ENCODE measurements at regions not wholly inside any gene's neighbourhood (a gene's known extent, or its start where the extent isn't known, plus 50 kb on each side); places are given as distances from the start of the nearest gene placed in this dataset.

- TF ChIP-seq, protein P1, sequence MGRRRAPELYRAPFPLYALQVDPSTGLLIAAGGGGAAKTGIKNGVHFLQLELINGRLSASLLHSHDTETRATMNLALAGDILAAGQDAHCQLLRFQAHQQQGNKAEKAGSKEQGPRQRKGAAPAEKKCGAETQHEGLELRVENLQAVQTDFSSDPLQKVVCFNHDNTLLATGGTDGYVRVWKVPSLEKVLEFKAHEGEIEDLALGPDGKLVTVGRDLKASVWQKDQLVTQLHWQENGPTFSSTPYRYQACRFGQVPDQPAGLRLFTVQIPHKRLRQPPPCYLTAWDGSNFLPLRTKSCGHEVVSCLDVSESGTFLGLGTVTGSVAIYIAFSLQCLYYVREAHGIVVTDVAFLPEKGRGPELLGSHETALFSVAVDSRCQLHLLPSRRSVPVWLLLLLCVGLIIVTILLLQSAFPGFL (CRISPR knock-in tag; IDR thresholded peaks at IDR 0.05; ENCODE audit: borderline replicate concordance): no peak
- TF ChIP-seq KAT7 (CRISPR knock-in tag; IDR thresholded peaks at IDR 0.05; ENCODE audit: borderline replicate concordance) (no peak), SP1 (CRISPR knock-in tag; conservative IDR thresholded peaks at IDR 0.05) (no peak), ZNF317 (CRISPR knock-in tag; IDR thresholded peaks at IDR 0.05; ENCODE audit: borderline replicate concordance, low read depth) (no peak), SMAD3 (CRISPR knock-in tag; IDR thresholded peaks at IDR 0.05; ENCODE audit: borderline replicate concordance) (no peak)
- TF ChIP-seq, protein P2, sequence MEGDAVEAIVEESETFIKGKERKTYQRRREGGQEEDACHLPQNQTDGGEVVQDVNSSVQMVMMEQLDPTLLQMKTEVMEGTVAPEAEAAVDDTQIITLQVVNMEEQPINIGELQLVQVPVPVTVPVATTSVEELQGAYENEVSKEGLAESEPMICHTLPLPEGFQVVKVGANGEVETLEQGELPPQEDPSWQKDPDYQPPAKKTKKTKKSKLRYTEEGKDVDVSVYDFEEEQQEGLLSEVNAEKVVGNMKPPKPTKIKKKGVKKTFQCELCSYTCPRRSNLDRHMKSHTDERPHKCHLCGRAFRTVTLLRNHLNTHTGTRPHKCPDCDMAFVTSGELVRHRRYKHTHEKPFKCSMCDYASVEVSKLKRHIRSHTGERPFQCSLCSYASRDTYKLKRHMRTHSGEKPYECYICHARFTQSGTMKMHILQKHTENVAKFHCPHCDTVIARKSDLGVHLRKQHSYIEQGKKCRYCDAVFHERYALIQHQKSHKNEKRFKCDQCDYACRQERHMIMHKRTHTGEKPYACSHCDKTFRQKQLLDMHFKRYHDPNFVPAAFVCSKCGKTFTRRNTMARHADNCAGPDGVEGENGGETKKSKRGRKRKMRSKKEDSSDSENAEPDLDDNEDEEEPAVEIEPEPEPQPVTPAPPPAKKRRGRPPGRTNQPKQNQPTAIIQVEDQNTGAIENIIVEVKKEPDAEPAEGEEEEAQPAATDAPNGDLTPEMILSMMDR (IDR thresholded peaks at IDR 0.05): no peak
Observed at GRCh38 chr4:11545651-11546050, 117.0 kb upstream of the HS3ST1 start.
